ENCODE measurements at regions not wholly inside any gene's neighbourhood (a gene's known extent, or its start where the extent isn't known, plus 50 kb on each side); places are given as distances from the start of the nearest gene placed in this dataset.

- Mint-ChIP-seq H3K36me3 (ENCODE audit: insufficient read depth) (peaks cover 3% of the 10 kb centered on the region), H3K4me1 (no peaks in the 10 kb centered on the region), H3K27me3 (no peaks in the 10 kb centered on the region), H3K27ac (ENCODE audit: low read depth) (no peak overlapping the region), H3K4me3 (no peak overlapping the region), H3K9me3 (no peaks in the 10 kb centered on the region)
- DNase-seq (ENCODE audit: low spot score in 2 of 2), result no peak
- ATAC-seq (replicated peaks; ENCODE audit: extremely low read depth, poor library complexity, severe bottlenecking), result no peak
Observed at GRCh38 chr14:71206766-71207371, 299.6 kb downstream of the PCNX1 start.

- Mint-ChIP-seq H3K4me1 (no peaks in the 10 kb centered on the region), H3K27me3 (no peaks in the 10 kb centered on the region), H3K36me3 (ENCODE audit: insufficient read depth) (no peaks in the 10 kb centered on the region), H3K27ac (ENCODE audit: low read depth) (no peak overlapping the region), H3K4me3 (no peak overlapping the region), H3K9me3 (no peaks in the 10 kb centered on the region)
- DNase-seq (ENCODE audit: low spot score in 2 of 2) (no peak), ATAC-seq (replicated peaks; ENCODE audit: extremely low read depth, poor library complexity, severe bottlenecking) (no peak)
Observed at GRCh38 chr14:71208702-71209357, 301.6 kb downstream of the PCNX1 start.

- H3K27me3 Mint-ChIP-seq, result no peaks in the 10 kb centered on the region
- H3K36me3 Mint-ChIP-seq (ENCODE audit: insufficient read depth), result no peaks in the 10 kb centered on the region
- no peak for DNase-seq (ENCODE audit: low spot score in 2 of 2)
- H3K4me3 Mint-ChIP-seq, result no peak overlapping the region
- no peak for ATAC-seq (replicated peaks; ENCODE audit: extremely low read depth, poor library complexity, severe bottlenecking)
- no peaks in the 10 kb centered on the region for H3K4me1 Mint-ChIP-seq
- H3K9me3 Mint-ChIP-seq, result no peaks in the 10 kb centered on the region
- no peak overlapping the region for H3K27ac Mint-ChIP-seq (ENCODE audit: low read depth)
Observed at GRCh38 chr14:71209888-71210287, 302.6 kb downstream of the PCNX1 start.

- no peak for ATAC-seq (replicated peaks; ENCODE audit: extremely low read depth, poor library complexity, severe bottlenecking)
- Mint-ChIP-seq H3K36me3 (ENCODE audit: insufficient read depth) (no peaks in the 10 kb centered on the region), H3K9me3 (no peaks in the 10 kb centered on the region), H3K27me3 (no peaks in the 10 kb centered on the region), H3K4me3 (no peak overlapping the region), H3K27ac (ENCODE audit: low read depth) (no peak overlapping the region), H3K4me1 (no peaks in the 10 kb centered on the region)
- no peak for DNase-seq (ENCODE audit: low spot score in 2 of 2)
Observed at GRCh38 chr14:71212093-71212492, 304.8 kb downstream of the PCNX1 start.

- Mint-ChIP-seq H3K4me3 (no peak overlapping the region), H3K27me3 (no peaks in the 10 kb centered on the region), H3K9me3 (no peaks in the 10 kb centered on the region), H3K36me3 (ENCODE audit: insufficient read depth) (no peaks in the 10 kb centered on the region), H3K27ac (ENCODE audit: low read depth) (no peak overlapping the region), H3K4me1 (no peaks in the 10 kb centered on the region)
- ATAC-seq (replicated peaks; ENCODE audit: extremely low read depth, poor library complexity, severe bottlenecking) (no peak), DNase-seq (ENCODE audit: low spot score in 2 of 2) (no peak)
Observed at GRCh38 chr14:71212683-71213107, 305.4 kb downstream of the PCNX1 start.

GRCh38 chr14:71214241-71214640 lies 307.0 kb downstream of the PCNX1 start:
- H3K9me3 Mint-ChIP-seq, result peaks cover 5% of the 10 kb centered on the region
- DNase-seq (ENCODE audit: low spot score in 2 of 2) (no peak), ATAC-seq (replicated peaks; ENCODE audit: extremely low read depth, poor library complexity, severe bottlenecking) (no peak)
- H3K27me3 Mint-ChIP-seq, result no peaks in the 10 kb centered on the region
- H3K27ac Mint-ChIP-seq (ENCODE audit: low read depth), result no peak overlapping the region
- H3K4me1 Mint-ChIP-seq, result no peaks in the 10 kb centered on the region
- H3K36me3 Mint-ChIP-seq (ENCODE audit: insufficient read depth), result no peaks in the 10 kb centered on the region
- no peak overlapping the region for H3K4me3 Mint-ChIP-seq

GRCh38 chr14:71220462-71220861 lies 313.2 kb downstream of the PCNX1 start:
- Mint-ChIP-seq H3K4me1 (no peaks in the 10 kb centered on the region), H3K27ac (ENCODE audit: low read depth) (no peak overlapping the region), H3K27me3 (no peaks in the 10 kb centered on the region), H3K36me3 (ENCODE audit: insufficient read depth) (no peaks in the 10 kb centered on the region), H3K9me3 (peaks cover 5% of the 10 kb centered on the region), H3K4me3 (no peak overlapping the region)
- no peak for DNase-seq (ENCODE audit: low spot score in 2 of 2)
- ATAC-seq (replicated peaks; ENCODE audit: extremely low read depth, poor library complexity, severe bottlenecking), result no peak

- Mint-ChIP-seq H3K4me1 (no peaks in the 10 kb centered on the region), H3K27ac (ENCODE audit: low read depth) (no peak overlapping the region), H3K36me3 (ENCODE audit: insufficient read depth) (no peaks in the 10 kb centered on the region), H3K9me3 (peaks cover 5% of the 10 kb centered on the region), H3K4me3 (no peak overlapping the region), H3K27me3 (no peaks in the 10 kb centered on the region)
- DNase-seq (ENCODE audit: low spot score in 2 of 2) (no peak), ATAC-seq (replicated peaks; ENCODE audit: extremely low read depth, poor library complexity, severe bottlenecking) (no peak)
Observed at GRCh38 chr14:71221119-71221518, 313.9 kb downstream of the PCNX1 start.

- Mint-ChIP-seq H3K36me3 (ENCODE audit: insufficient read depth) (peaks cover 3% of the 10 kb centered on the region), H3K4me3 (no peak overlapping the region), H3K27me3 (no peaks in the 10 kb centered on the region), H3K9me3 (no peaks in the 10 kb centered on the region), H3K4me1 (peaks cover 5% of the 10 kb centered on the region), H3K27ac (ENCODE audit: low read depth) (no peak overlapping the region)
- DNase-seq (ENCODE audit: low spot score in 2 of 2), result no peak
- ATAC-seq (replicated peaks; ENCODE audit: extremely low read depth, poor library complexity, severe bottlenecking), result no peak
Observed at GRCh38 chr14:71225113-71225512, 317.9 kb downstream of the PCNX1 start.

- no peaks in the 10 kb centered on the region for H3K9me3 Mint-ChIP-seq
- peaks cover 5% of the 10 kb centered on the region for H3K4me1 Mint-ChIP-seq
- ATAC-seq (replicated peaks; ENCODE audit: extremely low read depth, poor library complexity, severe bottlenecking) (no peak), DNase-seq (ENCODE audit: low spot score in 2 of 2) (no peak)
- no peaks in the 10 kb centered on the region for H3K27me3 Mint-ChIP-seq
- H3K36me3 Mint-ChIP-seq (ENCODE audit: insufficient read depth), result peaks cover 3% of the 10 kb centered on the region
- H3K27ac Mint-ChIP-seq (ENCODE audit: low read depth), result no peak overlapping the region
- no peak overlapping the region for H3K4me3 Mint-ChIP-seq
Observed at GRCh38 chr14:71228711-71229110, 321.5 kb downstream of the PCNX1 start.

- no peaks in the 10 kb centered on the region for H3K9me3 Mint-ChIP-seq
- peaks cover 3% of the 10 kb centered on the region for H3K36me3 Mint-ChIP-seq (ENCODE audit: insufficient read depth)
- ATAC-seq (replicated peaks; ENCODE audit: extremely low read depth, poor library complexity, severe bottlenecking), result no peak
- no peaks in the 10 kb centered on the region for H3K27me3 Mint-ChIP-seq
- peaks cover 5% of the 10 kb centered on the region for H3K4me1 Mint-ChIP-seq
- no peak overlapping the region for H3K4me3 Mint-ChIP-seq
- no peak overlapping the region for H3K27ac Mint-ChIP-seq (ENCODE audit: low read depth)
- no peak for DNase-seq (ENCODE audit: low spot score in 2 of 2)
Observed at GRCh38 chr14:71229875-71230274, 322.6 kb downstream of the PCNX1 start.

- no peak overlapping the region for H3K27ac Mint-ChIP-seq (ENCODE audit: low read depth)
- peaks cover 5% of the 10 kb centered on the region for H3K4me1 Mint-ChIP-seq
- no peaks in the 10 kb centered on the region for H3K27me3 Mint-ChIP-seq
- H3K36me3 Mint-ChIP-seq (ENCODE audit: insufficient read depth), result peaks cover 3% of the 10 kb centered on the region
- no peaks in the 10 kb centered on the region for H3K9me3 Mint-ChIP-seq
- H3K4me3 Mint-ChIP-seq, result no peak overlapping the region
- DNase-seq (ENCODE audit: low spot score in 2 of 2), result no peak
- no peak for ATAC-seq (replicated peaks; ENCODE audit: extremely low read depth, poor library complexity, severe bottlenecking)
Observed at GRCh38 chr14:71230897-71231296, 323.6 kb downstream of the PCNX1 start.

- Mint-ChIP-seq H3K4me1 (peaks cover 5% of the 10 kb centered on the region), H3K4me3 (no peak overlapping the region), H3K27ac (ENCODE audit: low read depth) (no peak overlapping the region), H3K36me3 (ENCODE audit: insufficient read depth) (peaks cover 3% of the 10 kb centered on the region), H3K9me3 (no peaks in the 10 kb centered on the region), H3K27me3 (no peaks in the 10 kb centered on the region)
- DNase-seq (ENCODE audit: low spot score in 2 of 2) (no peak), ATAC-seq (replicated peaks; ENCODE audit: extremely low read depth, poor library complexity, severe bottlenecking) (no peak)
Observed at GRCh38 chr14:71231521-71232393, 324.5 kb downstream of the PCNX1 start.
